GM12878 (cell line): ENCODE measurements at regions not wholly inside any gene's neighbourhood (a gene's known extent, or its start where the extent isn't known, plus 50 kb on each side); places are given as distances from the start of the nearest gene placed in this dataset.

Source experiments
- ATAC-seq: fragments of 200-7000 bp; cut with Tn5 transposase; 3 replicates; pipeline ENCODE4 v1.9.1; 2020; ENCODE audit warnings: mild to moderate bottlenecking, moderate library complexity
- BruUV-seq: library from RNA; stranded (reverse); fragments of 400-500 nt; replicated peaks from 2 replicates; lab custom pipeline; 2021; lab: Mats Ljungman, UMichigan
- CTCF ChIA-PET: fragments of 300-600 bp; sonication (Branson Sonifier 250); formaldehyde crosslinking; extraction: SDS; loops from one replicate; lab custom pipeline; 2021; ENCODE audit warnings: inconsistent platforms; lab: Yijun Ruan, JAX
- POLR2A ChIA-PET: fragments of 350-600 bp; formaldehyde crosslinking; extraction: SDS; loops from one replicate; lab custom pipeline; 2021; ENCODE audit warnings: inconsistent platforms; lab: Charles Lee
- RAD21 ChIA-PET: fragments of 300-600 bp; sonication (Branson Sonifier 250); formaldehyde crosslinking; loops from one replicate; lab custom pipeline; 2023; ENCODE audit warnings: antibody characterized with exemption; ENCODE audit not compliant: unreplicated experiment; lab: Charles Lee
- SMC1A ChIA-PET: fragments of 300-600 bp; sonication (Branson Sonifier 250); formaldehyde crosslinking; loops from one replicate; lab custom pipeline; 2023; ENCODE audit not compliant: unreplicated experiment, uncharacterized antibody; lab: Charles Lee
- DNase-seq: peaks from one replicate; pipeline ENCODE4 v3.0.0-alpha.2; 2011; ENCODE audit warnings: low read depth, low spot score
- FAIRE-seq: peaks from 3 replicates; lab custom pipeline; 2011; peaks lifted over from hg19 to GRCh38; lab: Jason Lieb, UNC
- H2AFZ ChIP-seq: 2 replicates; pipeline ENCODE4 v1.6.0; 2011; ENCODE audit warnings: low read depth, low read length, control low read depth; ENCODE audit not compliant: control insufficient read depth
- H3K27ac ChIP-seq: 2 replicates; pipeline ENCODE4 v1.5.1; 2011; ENCODE audit warnings: control low read depth; ENCODE audit not compliant: control insufficient read depth, insufficient read depth
- H3K27me3 ChIP-seq, 2 experiments: replicated peaks in 1 of 2; 2 replicates each; pipeline versions ENCODE4 v1.6.0 to v1.6.1; 2011; ENCODE audit warnings: low read length in 1 of 2; ENCODE audit not compliant: control insufficient read depth in 2 of 2, insufficient read depth in 2 of 2
- H3K36me3 ChIP-seq, 2 experiments: 2 replicates each; pipeline ENCODE4 v1.5.1; 2011; ENCODE audit warnings: low read length in 1 of 2; ENCODE audit not compliant: control insufficient read depth in 2 of 2, insufficient read depth in 2 of 2
- H3K4me1 ChIP-seq: 2 replicates; pipeline ENCODE4 v1.6.1; 2011; ENCODE audit warnings: mild to moderate bottlenecking, low read length, moderate library complexity, mixed read lengths; ENCODE audit not compliant: control insufficient read depth, insufficient read depth
- H3K4me2 ChIP-seq: 2 replicates; pipeline ENCODE4 v1.6.0; 2011; ENCODE audit warnings: control low read depth; ENCODE audit not compliant: control insufficient read depth, insufficient read depth
- H3K4me3 ChIP-seq: fragments of 200-600 bp; sonication (generic); 2 replicates; pipeline ENCODE4 v1.5.1; 2016
- H3K79me2 ChIP-seq: 2 replicates; pipeline ENCODE4 v1.6.0; 2011; ENCODE audit warnings: low read length; ENCODE audit not compliant: control insufficient read depth, insufficient read depth
- H3K9ac ChIP-seq: 2 replicates; pipeline ENCODE4 v1.8.0; 2011; ENCODE audit warnings: low read length, control low read depth, mixed read lengths; ENCODE audit not compliant: control insufficient read depth, insufficient read depth
- H3K9me3 ChIP-seq: replicated peaks from 3 replicates; pipeline ENCODE4 v1.5.1; 2011; ENCODE audit warnings: mild to moderate bottlenecking, low read length; ENCODE audit not compliant: control insufficient read depth, insufficient read depth
- H4K20me1 ChIP-seq: 2 replicates; pipeline ENCODE4 v1.6.0; 2011; ENCODE audit not compliant: control insufficient read depth, insufficient read depth
- BACH1 ChIP-seq: fragments of 450-650 bp; IDR thresholded peaks from 2 replicates; pipeline ENCODE4 v1.6.1; 2017; ENCODE audit warnings: mild to moderate bottlenecking, borderline replicate concordance
- BCL11A ChIP-seq: IDR thresholded peaks from 2 replicates; pipeline ENCODE4 v1.6.1; 2011; ENCODE audit warnings: low read depth, low read length
- BRCA1 ChIP-seq: IDR thresholded peaks from 2 replicates; pipeline ENCODE4 v1.6.1; 2011; ENCODE audit warnings: low read depth, low read length, improper control_type of control experiment
- CBFB ChIP-seq: IDR thresholded peaks from 2 replicates; pipeline ENCODE4 v1.6.1; 2016; ENCODE audit warnings: antibody characterized with exemption, low read depth
- CHD2 ChIP-seq: IDR thresholded peaks from 2 replicates; pipeline ENCODE4 v1.6.1; 2011; ENCODE audit warnings: low read depth, low read length, improper control_type of control experiment, borderline replicate concordance
- CHD4 ChIP-seq: fragments of 200-600 bp; sonication (generic); IDR thresholded peaks from 2 replicates; pipeline ENCODE4 v1.6.1; 2016; ENCODE audit warnings: mild to moderate bottlenecking
- CREM ChIP-seq: IDR thresholded peaks from 2 replicates; pipeline ENCODE4 v1.6.1; 2014; ENCODE audit warnings: antibody characterized with exemption, low read depth
- FOS ChIP-seq: IDR thresholded peaks from 3 replicates; pipeline ENCODE4 v1.6.1; 2011; ENCODE audit warnings: borderline replicate concordance; ENCODE audit not compliant: insufficient read length; ENCODE audit errors: extremely low read depth
- HCFC1 ChIP-seq: fragments of 150-350 bp; IDR thresholded peaks from 2 replicates; pipeline ENCODE4 v1.6.1; 2014; ENCODE audit warnings: low read length
- IKZF2 ChIP-seq, 2 experiments: fragments of 450-650 bp; IDR thresholded peaks; 2 replicates each; pipeline ENCODE4 v1.6.1; 2017; ENCODE audit warnings: mild to moderate bottlenecking in 2 of 2, moderate library complexity in 2 of 2
- LARP7 ChIP-seq: fragments of 450-650 bp; IDR thresholded peaks from 2 replicates; pipeline ENCODE4 v1.6.1; 2017; ENCODE audit warnings: mild to moderate bottlenecking
- NBN ChIP-seq: fragments of 450-650 bp; IDR thresholded peaks from 2 replicates; pipeline ENCODE4 v1.6.1; 2016
- NFIC ChIP-seq: IDR thresholded peaks from 2 replicates; pipeline ENCODE4 v1.6.1; 2012; ENCODE audit warnings: low read depth, mild to moderate bottlenecking, inconsistent platforms, low read length, moderate library complexity
- NR2C1 ChIP-seq: fragments of 450-650 bp; IDR thresholded peaks from 2 replicates; pipeline ENCODE4 v1.6.1; 2017; ENCODE audit warnings: antibody characterized with exemption, mild to moderate bottlenecking, moderate library complexity
- PAX5 ChIP-seq: IDR thresholded peaks from 2 replicates; pipeline ENCODE4 v1.6.1; 2011; ENCODE audit warnings: low read depth, low read length, borderline replicate concordance
- PAX8 ChIP-seq: fragments of 450-650 bp; IDR thresholded peaks from 2 replicates; pipeline ENCODE4 v1.6.1; 2017; ENCODE audit warnings: mild to moderate bottlenecking, moderate library complexity
- PML ChIP-seq: IDR thresholded peaks from 2 replicates; pipeline ENCODE4 v1.6.1; 2012; ENCODE audit warnings: low read length, inconsistent platforms
- POLR2A ChIP-seq: IDR thresholded peaks from 2 replicates; pipeline ENCODE4 v1.6.1; 2011; ENCODE audit warnings: low read depth, mild to moderate bottlenecking, low read length
- SIN3A ChIP-seq: IDR thresholded peaks from 2 replicates; pipeline ENCODE4 v1.6.1; 2012; ENCODE audit warnings: low read depth, low read length, improper control_type of control experiment
- ZZZ3 ChIP-seq: IDR thresholded peaks from 2 replicates; pipeline ENCODE4 v1.6.1; 2011; ENCODE audit warnings: low read depth; ENCODE audit not compliant: control insufficient read depth, insufficient read length
- WGBS: methylation state at CpG from one replicate; pipeline ENCODE4 v1.1.6; 2016; ENCODE audit warnings: low lambda C conversion rate; ENCODE audit not compliant: insufficient replicate concordance, insufficient coverage; ENCODE audit errors: missing lambda C conversion rate; 5-methylcytosine and 5-hydroxymethylcytosine counted together
- in situ Hi-C: fragments of 300-500 bp; cut with MboI; formaldehyde crosslinking; loops from 9 replicates; pipeline ENCODE4 v1.14.3; 2018; ENCODE audit warnings: mixed read lengths
- intact Hi-C: fragments of 100-400 bp; cut with micrococcal nuclease; formaldehyde crosslinking; loops from one replicate; pipeline ENCODE4 v1.14.2; 2022; ENCODE audit not compliant: unreplicated experiment
- TF ChIP-seq, protein P1 (sequence below): IDR thresholded peaks from 2 replicates; pipeline ENCODE4 v1.6.1; 2011; ENCODE audit warnings: borderline replicate concordance, low read depth, mild to moderate bottlenecking, moderate library complexity, low read length; ENCODE audit not compliant: insufficient read depth, poor library complexity, severe bottlenecking
- TF ChIP-seq, protein P2 (sequence below): IDR thresholded peaks from 2 replicates; pipeline ENCODE4 v1.6.1; 2011; ENCODE audit warnings: borderline replicate concordance, low read depth, mild to moderate bottlenecking, moderate library complexity, mixed read lengths, low read length; ENCODE audit not compliant: insufficient read depth; ENCODE audit errors: extremely low read length

DNA sequence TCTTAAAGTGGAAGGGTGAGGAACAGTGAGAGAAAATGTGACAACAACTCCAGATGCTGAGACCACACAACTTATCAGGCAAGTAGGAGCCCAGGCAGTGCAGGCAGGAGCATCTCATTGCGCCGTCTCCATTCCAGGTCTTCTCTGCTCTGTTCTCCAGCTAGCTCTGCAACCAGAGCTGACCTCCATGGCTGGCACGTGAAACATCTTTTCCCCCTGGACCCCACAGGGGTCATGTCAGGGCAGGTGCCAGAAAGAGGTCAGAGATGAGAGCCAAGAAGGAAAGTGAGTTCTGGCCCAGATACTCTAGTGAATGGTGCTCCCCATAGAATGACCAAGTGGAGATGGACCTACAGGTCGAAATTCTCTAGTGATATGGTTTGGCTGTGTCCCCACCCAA lies 281.4 kb downstream of the SMOC2 start:
- SMC1A ChIA-PET: no interaction called here
- DNase-seq (no peak), ATAC-seq (no peak)
- TF ChIP-seq BACH1 (no peak), POLR2A (no peak), ZZZ3 (no peak), FOS (no peak), NR2C1 (no peak), CHD2 (no peak), CBFB (no peak)
- TF ChIP-seq, all 136 proteins: peak for 0
- CTCF ChIA-PET: no interaction called here
- RAD21 ChIA-PET: no interaction called here
- Histone ChIP-seq H3K4me3 (no peak overlapping the region), H3K27ac (no peak overlapping the region), H3K27me3 (no peaks in the 10 kb centered on the region), H3K79me2 (no peaks in the 10 kb centered on the region), H3K4me1 (no peaks in the 10 kb centered on the region), H2AFZ (no peak overlapping the region), H3K9me3 (no peaks in the 10 kb centered on the region), H3K36me3 (no peaks in the 10 kb centered on the region), H3K9ac (no peak overlapping the region), H4K20me1 (no peaks in the 10 kb centered on the region), H3K4me2 (no peak overlapping the region)
- intact Hi-C loops (no loop called here), in situ Hi-C loops (no loop called here)
- BruUV-seq: no TSS peak
- POLR2A ChIA-PET: no interaction called here
- 36% methylated on average over 4 of the region's 4 CpGs for WGBS
- FAIRE-seq: no peak

DNA sequence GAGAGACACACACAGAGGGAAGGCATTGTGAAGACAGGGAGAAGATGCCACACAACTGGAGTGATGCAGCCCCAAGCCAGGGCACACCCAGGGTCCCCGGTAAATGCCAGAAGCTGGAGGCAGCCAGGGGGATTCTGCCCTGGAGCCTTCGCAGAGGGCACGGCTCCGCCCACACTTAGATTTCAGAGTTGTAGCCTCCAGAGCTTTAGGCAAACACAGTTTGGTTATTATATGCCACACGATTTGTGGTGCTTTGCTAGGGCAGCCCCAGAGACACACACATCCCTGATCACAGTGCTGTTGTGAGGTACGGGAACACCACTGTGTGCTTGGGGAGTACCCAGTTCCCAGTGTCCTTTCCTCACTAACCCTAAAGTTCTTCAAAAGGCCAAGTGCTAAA lies 280.6 kb downstream of the SMOC2 start:
- H3K9ac ChIP-seq: no peak overlapping the region
- POLR2A ChIA-PET: no interaction called here
- intact Hi-C loops: no loop called here
- DNase-seq (no peak), ATAC-seq (no peak), FAIRE-seq (no peak)
- no peaks in the 10 kb centered on the region for H3K27me3 ChIP-seq
- no peaks in the 10 kb centered on the region for H3K79me2 ChIP-seq
- no peaks in the 10 kb centered on the region for H4K20me1 ChIP-seq
- BruUV-seq: no TSS peak
- H3K9me3 ChIP-seq: no peaks in the 10 kb centered on the region
- no peaks in the 10 kb centered on the region for H3K4me1 ChIP-seq
- RAD21 ChIA-PET: no interaction called here
- TF ChIP-seq BRCA1 (no peak), CHD4 (no peak), BACH1 (no peak), HCFC1 (no peak), PML (no peak), NFIC (no peak), BCL11A (no peak), CREM (no peak), IKZF2 (IDR thresholded peaks at IDR 0.05) (no peak), PAX8 (no peak), LARP7 (no peak), NBN (no peak), NR2C1 (no peak), SIN3A (no peak), PAX5 (no peak)
- TF ChIP-seq, protein P1, sequence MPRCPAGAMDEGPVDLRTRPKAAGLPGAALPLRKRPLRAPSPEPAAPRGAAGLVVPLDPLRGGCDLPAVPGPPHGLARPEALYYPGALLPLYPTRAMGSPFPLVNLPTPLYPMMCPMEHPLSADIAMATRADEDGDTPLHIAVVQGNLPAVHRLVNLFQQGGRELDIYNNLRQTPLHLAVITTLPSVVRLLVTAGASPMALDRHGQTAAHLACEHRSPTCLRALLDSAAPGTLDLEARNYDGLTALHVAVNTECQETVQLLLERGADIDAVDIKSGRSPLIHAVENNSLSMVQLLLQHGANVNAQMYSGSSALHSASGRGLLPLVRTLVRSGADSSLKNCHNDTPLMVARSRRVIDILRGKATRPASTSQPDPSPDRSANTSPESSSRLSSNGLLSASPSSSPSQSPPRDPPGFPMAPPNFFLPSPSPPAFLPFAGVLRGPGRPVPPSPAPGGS: no peak
- TF ChIP-seq, protein P2, sequence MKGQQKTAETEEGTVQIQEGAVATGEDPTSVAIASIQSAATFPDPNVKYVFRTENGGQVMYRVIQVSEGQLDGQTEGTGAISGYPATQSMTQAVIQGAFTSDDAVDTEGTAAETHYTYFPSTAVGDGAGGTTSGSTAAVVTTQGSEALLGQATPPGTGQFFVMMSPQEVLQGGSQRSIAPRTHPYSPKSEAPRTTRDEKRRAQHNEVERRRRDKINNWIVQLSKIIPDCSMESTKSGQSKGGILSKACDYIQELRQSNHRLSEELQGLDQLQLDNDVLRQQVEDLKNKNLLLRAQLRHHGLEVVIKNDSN: no peak
- 15% methylated on average over 6 of the region's 6 CpGs for WGBS
- H3K36me3 ChIP-seq: no peaks in the 10 kb centered on the region
- CTCF ChIA-PET: no interaction called here
- no peak overlapping the region for H2AFZ ChIP-seq
- no peak overlapping the region for H3K27ac ChIP-seq
- H3K4me3 ChIP-seq: no peak overlapping the region
- no peak overlapping the region for H3K4me2 ChIP-seq
- in situ Hi-C loops: no loop called here
- SMC1A ChIA-PET: no interaction called here
